H1 (cell line): ENCODE measurements at regions not wholly inside any gene's neighbourhood (a gene's known extent, or its start where the extent isn't known, plus 50 kb on each side); places are given as distances from the start of the nearest gene placed in this dataset.

Experiments used
- CTCF ChIA-PET: fragments of 300-600 bp; sonication (Branson Sonifier 250); formaldehyde crosslinking; loops from one replicate; lab custom pipeline; 2021; ENCODE audit not compliant: partially characterized antibody; lab: Charles Lee
- POLR2A ChIA-PET: fragments of 300-600 bp; sonication (Branson Sonifier 250); formaldehyde crosslinking; loops from one replicate; lab custom pipeline; 2021; ENCODE audit warnings: inconsistent platforms; ENCODE audit not compliant: partially characterized antibody; lab: Charles Lee
- DNase-seq, 2 experiments: peaks; one replicate each; pipeline versions ENCODE4 v3.0.0 to v3.0.0-alpha.2; 2010 to 2022; ENCODE audit warnings: low spot score in 2 of 2, low read depth in 1 of 2, mixed read lengths in 1 of 2
- FAIRE-seq: peaks from 2 replicates; lab custom pipeline; 2011; peaks lifted over from hg19 to GRCh38; lab: Jason Lieb, UNC
- H2AFZ ChIP-seq: 2 replicates; pipeline ENCODE4 v1.8.1; 2012; ENCODE audit warnings: low read length, inconsistent platforms
- H2AK5ac ChIP-seq: 2 replicates; pipeline ENCODE4 v1.6.1; 2013; ENCODE audit warnings: low read depth, low read length
- H2BK120ac ChIP-seq: replicated peaks from 2 replicates; pipeline ENCODE3; 2013; ENCODE audit warnings: low read depth, low read length, inconsistent platforms
- H2BK12ac ChIP-seq: 2 replicates; pipeline ENCODE4 v1.6.1; 2013; ENCODE audit warnings: low read depth, low read length
- H2BK15ac ChIP-seq: 2 replicates; pipeline ENCODE4 v1.6.1; 2013; ENCODE audit warnings: low read length
- H2BK20ac ChIP-seq: 2 replicates; pipeline ENCODE4 v1.6.1; 2013; ENCODE audit warnings: low read length
- H2BK5ac ChIP-seq: 2 replicates; pipeline ENCODE4 v1.6.1; 2013; ENCODE audit warnings: low read depth, low read length
- H3K14ac ChIP-seq: 2 replicates; pipeline ENCODE4 v1.6.1; 2013; ENCODE audit warnings: inconsistent platforms; ENCODE audit not compliant: insufficient read length
- H3K18ac ChIP-seq: 2 replicates; pipeline ENCODE4 v1.6.1; 2013; ENCODE audit warnings: low read length; ENCODE audit errors: extremely low read depth
- H3K23ac ChIP-seq: 2 replicates; pipeline ENCODE4 v1.6.1; 2013; ENCODE audit warnings: inconsistent platforms; ENCODE audit not compliant: insufficient read length
- H3K23me2 ChIP-seq: 2 replicates; pipeline ENCODE4 v1.6.1; 2013; ENCODE audit warnings: low read depth, low read length
- H3K27ac ChIP-seq: 2 replicates; pipeline ENCODE4 v1.6.1; 2011; ENCODE audit warnings: low read depth, low read length, inconsistent platforms
- H3K27me3 ChIP-seq, 4 experiments: replicated peaks in 1 of 4; 1 replicate in 1 of 4; 2 replicates in 3 of 4; pipeline versions ENCODE4 v1.6.1 to v1.8.1; 2011 to 2013; ENCODE audit warnings: low read length in 3 of 4, mild to moderate bottlenecking in 3 of 4, inconsistent platforms in 2 of 4, mixed read lengths in 2 of 4, moderate library complexity in 1 of 4; ENCODE audit not compliant: control insufficient read depth in 3 of 4, insufficient read depth in 3 of 4; ENCODE audit errors: extremely low read depth in 1 of 4
- H3K36me3 ChIP-seq, 4 experiments: 2 replicates each; pipeline versions ENCODE4 v1.6.1 to v1.8.1; 2011 to 2013; ENCODE audit warnings: mild to moderate bottlenecking in 4 of 4, low read length in 3 of 4, moderate library complexity in 2 of 4, control low read depth in 1 of 4, inconsistent platforms in 1 of 4; ENCODE audit not compliant: insufficient read depth in 4 of 4, control insufficient read depth in 2 of 4
- H3K4ac ChIP-seq: replicated peaks from 2 replicates; pipeline ENCODE3; 2013; ENCODE audit warnings: low read length, low read depth, mixed read lengths, inconsistent platforms; ENCODE audit not compliant: insufficient read length
- H3K4me1 ChIP-seq, 4 experiments: replicated peaks in 1 of 4; 1 replicate in 1 of 4; 2 replicates in 3 of 4; pipeline versions ENCODE4 v1.6.1 to v1.8.1; 2011 to 2013; ENCODE audit warnings: low read length in 3 of 4, inconsistent platforms in 2 of 4, mixed read lengths in 1 of 4; ENCODE audit not compliant: insufficient read depth in 4 of 4, control insufficient read depth in 3 of 4
- H3K4me2 ChIP-seq, 2 experiments: 2 replicates each; pipeline versions ENCODE4 v1.6.1 to v1.8.1; 2011 to 2013; ENCODE audit warnings: low read depth in 2 of 2, low read length in 2 of 2, control low read depth in 1 of 2, inconsistent platforms in 1 of 2, mild to moderate bottlenecking in 1 of 2; ENCODE audit not compliant: insufficient read depth in 1 of 2
- H3K4me3 ChIP-seq, 4 experiments: fragments of 200-600, 300-600 bp in 1 of 4; sonication (generic), shearing (Covaris generic), sonication (Bioruptor Twin) in 1 of 4; 2 replicates each; pipeline versions ENCODE4 v1.5.1 to v1.8.1; 2011 to 2016; ENCODE audit warnings: low read length in 4 of 4, low read depth in 3 of 4, control low read depth in 2 of 4, inconsistent platforms in 2 of 4, mild to moderate bottlenecking in 2 of 4, mixed read lengths in 1 of 4, moderate library complexity in 1 of 4; ENCODE audit not compliant: insufficient read depth in 2 of 4; ENCODE audit errors: extremely low read depth in 1 of 4
- H3K56ac ChIP-seq: replicated peaks from 2 replicates; pipeline ENCODE3; 2013; ENCODE audit warnings: low read depth, mild to moderate bottlenecking, mixed read lengths, low read length, inconsistent platforms; ENCODE audit not compliant: insufficient read length
- H3K79me1 ChIP-seq: 2 replicates; pipeline ENCODE4 v1.6.1; 2013; ENCODE audit warnings: low read depth, low read length, control low read depth
- H3K79me2 ChIP-seq, 2 experiments: 2 replicates each; pipeline versions ENCODE4 v1.6.1 to v1.8.1; 2012 to 2013; ENCODE audit warnings: low read length in 2 of 2, mild to moderate bottlenecking in 2 of 2, inconsistent platforms in 1 of 2; ENCODE audit not compliant: insufficient read depth in 2 of 2, control insufficient read depth in 1 of 2
- H3K9ac ChIP-seq, 4 experiments: replicated peaks in 1 of 4; 1 replicate in 1 of 4; 2 replicates in 3 of 4; pipeline versions ENCODE4 v1.6.1 to v1.8.1; 2011 to 2013; ENCODE audit warnings: low read depth in 3 of 4, low read length in 3 of 4, control low read depth in 2 of 4, mild to moderate bottlenecking in 2 of 4, moderate library complexity in 2 of 4, inconsistent platforms in 1 of 4; ENCODE audit errors: extremely low read depth in 1 of 4
- H3K9me3 ChIP-seq, 2 experiments: 2 replicates each; pipeline versions ENCODE4 v1.6.1 to v1.8.1; 2012 to 2013; ENCODE audit warnings: mild to moderate bottlenecking in 2 of 2, moderate library complexity in 2 of 2, control low read depth in 1 of 2, inconsistent platforms in 1 of 2, low read depth in 1 of 2, low read length in 1 of 2, mixed read lengths in 1 of 2; ENCODE audit not compliant: insufficient read depth in 2 of 2
- H4K20me1 ChIP-seq, 2 experiments: replicated peaks in 1 of 2; 2 replicates each; pipeline versions ENCODE3 to v1.8.1; 2011 to 2013; ENCODE audit warnings: inconsistent platforms in 2 of 2, low read length in 2 of 2, mild to moderate bottlenecking in 1 of 2; ENCODE audit not compliant: insufficient read depth in 2 of 2, control insufficient read depth in 1 of 2
- H4K5ac ChIP-seq: 2 replicates; pipeline ENCODE4 v1.6.1; 2013; ENCODE audit warnings: low read length, low read depth, mixed read lengths, inconsistent platforms; ENCODE audit not compliant: insufficient read length
- H4K8ac ChIP-seq: 2 replicates; pipeline ENCODE4 v1.8.0; 2013; ENCODE audit warnings: mild to moderate bottlenecking, moderate library complexity, low read length, inconsistent platforms; ENCODE audit not compliant: insufficient read depth; ENCODE audit errors: extremely low read depth
- H4K91ac ChIP-seq: replicated peaks from 2 replicates; pipeline ENCODE3; 2013; ENCODE audit warnings: low read length, mixed read lengths, inconsistent platforms; ENCODE audit not compliant: insufficient read length
- BCL11A ChIP-seq, 2 experiments: IDR thresholded peaks; one replicate each; pipeline ENCODE4 v1.6.1; 2011; ENCODE audit warnings: low read depth in 2 of 2, low read length in 2 of 2, mild to moderate bottlenecking in 2 of 2
- CBX5 ChIP-seq: fragments of 300-800, 300-1000 bp; sonication (generic); IDR thresholded peaks from 2 replicates; pipeline ENCODE4 v1.7.1; 2016; ENCODE audit warnings: antibody characterized with exemption, low read length, low read depth
- FOSL1 ChIP-seq: IDR thresholded peaks from 2 replicates; pipeline ENCODE4 v1.6.1; 2011; ENCODE audit warnings: mild to moderate bottlenecking, low read depth, low read length, moderate library complexity; ENCODE audit not compliant: insufficient read depth
- GTF2F1 ChIP-seq: IDR thresholded peaks from 2 replicates; pipeline ENCODE4 v1.6.1; 2012; ENCODE audit warnings: low read depth, low read length, improper control_type of control experiment, borderline replicate concordance
- KDM1A ChIP-seq: fragments of 200-600, 300-600 bp; sonication (generic); IDR thresholded peaks from 2 replicates; pipeline ENCODE4 v1.7.1; 2016; ENCODE audit warnings: mild to moderate bottlenecking, low read length, borderline replicate concordance
- NRF1 ChIP-seq: IDR thresholded peaks from 2 replicates; pipeline ENCODE4 v1.6.1; 2011; ENCODE audit warnings: mild to moderate bottlenecking, low read depth, low read length, improper control_type of control experiment
- RAD21 ChIP-seq, 2 experiments: IDR thresholded peaks in 1 of 2; conservative IDR thresholded peaks in 1 of 2; 2 replicates each; pipeline ENCODE4 v1.6.1; 2011; ENCODE audit warnings: low read depth in 2 of 2, low read length in 2 of 2, improper control_type of control experiment in 1 of 2, inconsistent platforms in 1 of 2, mild to moderate bottlenecking in 1 of 2, moderate library complexity in 1 of 2
- SIX5 ChIP-seq: IDR thresholded peaks from 2 replicates; pipeline ENCODE4 v1.6.1; 2011; ENCODE audit warnings: mild to moderate bottlenecking, low read depth, low read length
- SP1 ChIP-seq: IDR thresholded peaks from 2 replicates; pipeline ENCODE4 v1.6.1; 2011; ENCODE audit warnings: low read depth, low read length
- SP2 ChIP-seq: IDR thresholded peaks from 2 replicates; pipeline ENCODE4 v1.6.1; 2012; ENCODE audit warnings: mild to moderate bottlenecking, low read length, inconsistent platforms
- SP4 ChIP-seq: IDR thresholded peaks from 2 replicates; pipeline ENCODE4 v1.6.1; 2012; ENCODE audit warnings: low read length, inconsistent platforms
- TCF12 ChIP-seq: IDR thresholded peaks from 2 replicates; pipeline ENCODE4 v1.6.1; 2011; ENCODE audit warnings: low read depth, mild to moderate bottlenecking, low read length
- WGBS, 2 experiments: shearing (Covaris generic) in 1 of 2; methylation state at CpG; one replicate each; pipeline versions ENCODE4 v1.1.6 to v1.1.7; 2013 to 2015; ENCODE audit warnings: low lambda C conversion rate in 2 of 2, mixed read lengths in 2 of 2, inconsistent platforms in 1 of 2, low coverage in 1 of 2, missing lambda C conversion rate in 1 of 2; ENCODE audit not compliant: insufficient replicate concordance in 2 of 2, insufficient coverage in 1 of 2, insufficient read length in 1 of 2; ENCODE audit errors: extremely low coverage in 1 of 2, missing lambda C conversion rate in 1 of 2; 5-methylcytosine and 5-hydroxymethylcytosine counted together

DNA sequence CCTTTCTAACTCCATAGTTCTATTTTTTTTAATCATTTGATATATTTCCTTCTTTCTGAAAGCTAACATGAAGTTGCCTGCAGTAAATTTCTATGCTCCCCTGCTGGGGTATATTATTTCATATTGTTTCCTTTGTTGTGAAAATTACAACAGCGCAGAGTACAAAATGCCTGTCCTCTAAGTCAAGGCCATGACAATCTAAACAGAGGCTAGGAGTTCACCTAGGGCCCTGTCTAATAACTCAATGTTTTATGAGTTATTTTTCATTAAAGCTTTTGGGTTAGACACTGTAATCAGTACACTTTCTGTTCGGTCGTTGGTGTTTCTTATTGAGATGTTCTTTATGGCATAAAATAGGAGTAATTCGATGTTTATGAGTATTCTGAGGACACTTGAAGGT lies 111.2 kb downstream of the OSR1 start:
- Histone ChIP-seq H3K36me3 (no peaks in the 10 kb centered on the region), H4K91ac (no peak overlapping the region), H3K27ac (no peak overlapping the region), H3K9me3 (no peaks in the 10 kb centered on the region), H2BK5ac (no peak overlapping the region), H2BK12ac (no peak overlapping the region), H3K23ac (no peak overlapping the region), H3K27me3 (no peaks in the 10 kb centered on the region), H3K18ac (no peak overlapping the region), H4K20me1 (no peaks in the 10 kb centered on the region), H3K79me2 (no peaks in the 10 kb centered on the region), H2AFZ (no peak overlapping the region), H3K4ac (no peak overlapping the region), H3K23me2 (peaks cover 2% of the 10 kb centered on the region; the same call in 1 of the 2 replicates), H4K8ac (no peak overlapping the region), H3K9ac (no peak overlapping the region), H3K4me3 (no peak overlapping the region), H3K14ac (no peak overlapping the region), H3K4me1 (no peaks in the 10 kb centered on the region), H2AK5ac (no peak overlapping the region), H3K79me1 (no peaks in the 10 kb centered on the region), H4K5ac (no peak overlapping the region), H3K4me2 (no peak overlapping the region), H3K56ac (no peak overlapping the region), H2BK15ac (no peak overlapping the region), H2BK120ac (no peak overlapping the region), H2BK20ac (no peak overlapping the region)
- CTCF ChIA-PET = interaction anchor here (1.2 to 1.3 kb wide), 2 partner anchors 15 to 28 kb away, joined by 3 read pairs; no protein-coding TSS in a partner anchor
- no peak for DNase-seq
- 78% methylated on average over 4 of the region's 4 CpGs; no CpG with 5 or more reads in 1 of the 2 experiments for WGBS, 2 experiments
- POLR2A ChIA-PET = no interaction called here
- FAIRE-seq = no peak
- TF ChIP-seq NRF1 (no peak), KDM1A (no peak), CBX5 (no peak), SP1 (no peak), SP4 (no peak), TCF12 (no peak), FOSL1 (no peak), RAD21 (IDR thresholded peaks at IDR 0.05 in 1 of 2, conservative IDR thresholded peaks at IDR 0.05 in 1 of 2; ENCODE audit: low read depth in 2 of 2, low read length in 2 of 2) (no peak), GTF2F1 (no peak), SIX5 (no peak), BCL11A (IDR thresholded peaks at IDR 0.05; ENCODE audit: low read depth in 2 of 2, low read length in 2 of 2) (no peak), SP2 (no peak)
